HCT116 (cell line): ENCODE measurements at regions not wholly inside any gene's neighbourhood (a gene's known extent, or its start where the extent isn't known, plus 50 kb on each side); places are given as distances from the start of the nearest gene placed in this dataset.

Source experiments
- ATAC-seq: fragments of 200-7000 bp; cut with Tn5 transposase; 2 replicates; pipeline ENCODE4 v1.9.1; 2020; ENCODE audit warnings: mild to moderate bottlenecking, moderate library complexity
- BruUV-seq: library from RNA; stranded (reverse); fragments of 400-500 nt; replicated peaks from 2 replicates; lab custom pipeline; 2021; lab: Mats Ljungman, UMichigan
- CTCF ChIA-PET: fragments of 300-600 bp; sonication (Branson Sonifier 250); formaldehyde crosslinking; loops from one replicate; lab custom pipeline; 2021; ENCODE audit warnings: antibody characterized with exemption; lab: Charles Lee
- POLR2A ChIA-PET: fragments of 300-600, 350-600 bp; sonication (Branson Sonifier 250); formaldehyde crosslinking; loops from one replicate; lab custom pipeline; 2021; ENCODE audit warnings: antibody characterized with exemption; lab: Charles Lee
- RAD21 ChIA-PET, 2 experiments: fragments of 300-600 bp; sonication (Branson Sonifier 250); formaldehyde crosslinking; loops; one replicate each; lab custom pipeline; 2023; ENCODE audit warnings: low total read pairs in 2 of 2; ENCODE audit not compliant: uncharacterized antibody in 2 of 2, unreplicated experiment in 2 of 2, low non-redundant PET in 1 of 2; lab: Charles Lee
- DNase-seq: peaks from one replicate; pipeline ENCODE4 v3.0.0-alpha.2; 2010; ENCODE audit warnings: low read depth, low spot score
- H2AFZ ChIP-seq: fragments of 200-600 bp; shearing (Covaris generic), sonication (generic); 2 replicates; pipeline ENCODE4 v1.6.1; 2017; ENCODE audit warnings: low read depth, mixed run types, mixed read lengths, antibody characterized with exemption, low read length; ENCODE audit not compliant: poor library complexity, severe bottlenecking
- H3K27ac ChIP-seq: 2 replicates; pipeline ENCODE4 v1.5.1; 2012; ENCODE audit warnings: low read depth, low read length
- H3K27me3 ChIP-seq: fragments of 200-600 bp; sonication (generic); 2 replicates; pipeline ENCODE4 v1.6.1; 2016; ENCODE audit warnings: mixed run types, low read length, mixed read lengths; ENCODE audit not compliant: insufficient read depth
- H3K36me3 ChIP-seq, 2 experiments: fragments of 200-500 bp in 1 of 2; fragments of 200-600 bp in 1 of 2; sonication (Bioruptor generic) in 1 of 2; sonication (generic) in 1 of 2; 2 replicates each; pipeline versions ENCODE4 v1.5.1 to v1.6.1; 2014 to 2016; ENCODE audit warnings: low read length in 2 of 2, inconsistent platforms in 1 of 2, mixed read lengths in 1 of 2, mixed run types in 1 of 2; ENCODE audit not compliant: insufficient read depth in 2 of 2, control insufficient read depth in 1 of 2
- H3K4me1 ChIP-seq, 2 experiments: fragments of 200-600 bp in 1 of 2; sonication (generic) in 1 of 2; 2 replicates each; pipeline versions ENCODE4 v1.5.1 to v1.6.1; 2012 to 2017; ENCODE audit warnings: low read length in 2 of 2, inconsistent platforms in 1 of 2, mild to moderate bottlenecking in 1 of 2, mixed read lengths in 1 of 2, mixed run types in 1 of 2, moderate library complexity in 1 of 2; ENCODE audit not compliant: insufficient read depth in 2 of 2, control insufficient read depth in 1 of 2
- H3K4me2 ChIP-seq: fragments of 200-600 bp; sonication (generic); 2 replicates; pipeline ENCODE4 v1.6.1; 2017; ENCODE audit warnings: mixed run types, low read length, mixed read lengths
- H3K4me3 ChIP-seq, 2 experiments: fragments of 200-600 bp in 1 of 2; sonication (generic) in 1 of 2; replicated peaks in 1 of 2; 2 replicates each; pipeline ENCODE4 v1.5.1; 2011 to 2016; ENCODE audit warnings: low read length in 2 of 2, control low read depth in 1 of 2, low read depth in 1 of 2, mild to moderate bottlenecking in 1 of 2, mixed read lengths in 1 of 2, mixed run types in 1 of 2
- H3K79me2 ChIP-seq: fragments of 200-600 bp; sonication (generic); 2 replicates; pipeline ENCODE4 v1.6.1; 2017; ENCODE audit warnings: mild to moderate bottlenecking, mixed run types, low read length, moderate library complexity, mixed read lengths; ENCODE audit not compliant: insufficient read depth
- H3K9ac ChIP-seq: fragments of 200-600 bp; sonication (generic); 2 replicates; pipeline ENCODE4 v1.6.1; 2016; ENCODE audit warnings: low read length, mixed read lengths
- H3K9me2 ChIP-seq: fragments of 200-600 bp; sonication (generic), shearing (Covaris generic); 2 replicates; pipeline ENCODE4 v1.6.1; 2017; ENCODE audit warnings: mixed run types, mild to moderate bottlenecking, moderate library complexity; ENCODE audit not compliant: insufficient read depth
- H3K9me3 ChIP-seq, 2 experiments: fragments of 200-500 bp in 1 of 2; fragments of 200-600 bp in 1 of 2; sonication (Bioruptor generic) in 1 of 2; sonication (generic) in 1 of 2; 2 replicates each; pipeline ENCODE4 v1.6.1; 2014 to 2017; ENCODE audit warnings: low read length in 2 of 2, mixed read lengths in 2 of 2, inconsistent platforms in 1 of 2, low read depth in 1 of 2, mild to moderate bottlenecking in 1 of 2, mixed run types in 1 of 2, moderate library complexity in 1 of 2; ENCODE audit not compliant: control insufficient read depth in 1 of 2, insufficient read depth in 1 of 2
- H4K20me1 ChIP-seq: fragments of 200-600 bp; sonication (generic), shearing (Covaris generic); 2 replicates; pipeline ENCODE4 v1.6.1; 2017; ENCODE audit warnings: mixed run types, mild to moderate bottlenecking, moderate library complexity; ENCODE audit not compliant: insufficient read depth
- ATF3 ChIP-seq: IDR thresholded peaks from 2 replicates; pipeline ENCODE4 v1.6.1; 2012
- CBX3 ChIP-seq: IDR thresholded peaks from 2 replicates; pipeline ENCODE4 v1.6.1; 2012; ENCODE audit warnings: low read depth
- CEBPB ChIP-seq: IDR thresholded peaks from 2 replicates; pipeline ENCODE4 v1.6.1; 2012; ENCODE audit warnings: low read depth
- EGR1 ChIP-seq: IDR thresholded peaks from 2 replicates; pipeline ENCODE4 v1.6.1; 2012; ENCODE audit warnings: low read depth
- ELF1 ChIP-seq: IDR thresholded peaks from 2 replicates; pipeline ENCODE4 v1.6.1; 2012; ENCODE audit warnings: low read depth, borderline replicate concordance
- EZH2phosphoT487 ChIP-seq: fragments of 200-600 bp; IDR thresholded peaks from 2 replicates; pipeline ENCODE4 v1.6.1; 2018; ENCODE audit warnings: antibody characterized with exemption, borderline replicate concordance
- JUND ChIP-seq: IDR thresholded peaks from 2 replicates; pipeline ENCODE4 v1.6.1; 2012
- POLR2A ChIP-seq: IDR thresholded peaks from 2 replicates; pipeline ENCODE4 v1.7.0; 2011; ENCODE audit warnings: borderline replicate concordance; ENCODE audit not compliant: insufficient read depth, insufficient read length; ENCODE audit errors: extremely low read depth
- POLR2AphosphoS5 ChIP-seq: IDR thresholded peaks from 2 replicates; pipeline ENCODE4 v1.6.1; 2011; ENCODE audit warnings: mild to moderate bottlenecking, low read depth, low read length, moderate library complexity
- RAD21 ChIP-seq: IDR thresholded peaks from 2 replicates; pipeline ENCODE4 v1.6.1; 2012; ENCODE audit warnings: low read depth, mild to moderate bottlenecking
- SIN3A ChIP-seq: IDR thresholded peaks from 2 replicates; pipeline ENCODE4 v1.6.1; 2012; ENCODE audit warnings: low read depth
- SP1 ChIP-seq: IDR thresholded peaks from 2 replicates; pipeline ENCODE4 v1.6.1; 2012; ENCODE audit warnings: low read depth
- intact Hi-C: fragments of 100-400 bp; cut with micrococcal nuclease; formaldehyde crosslinking; loops from 2 replicates; pipeline ENCODE4 v1.10.0; 2022
- TF ChIP-seq, protein P1 (sequence below): IDR thresholded peaks from 2 replicates; pipeline ENCODE4 v1.6.1; 2011; ENCODE audit warnings: mild to moderate bottlenecking, low read length, moderate library complexity; ENCODE audit not compliant: insufficient replicate concordance; ENCODE audit errors: extremely low read depth
- TF ChIP-seq, protein P2 (sequence below): IDR thresholded peaks from 2 replicates; pipeline ENCODE4 v1.6.1; 2012; ENCODE audit warnings: low read depth

DNA sequence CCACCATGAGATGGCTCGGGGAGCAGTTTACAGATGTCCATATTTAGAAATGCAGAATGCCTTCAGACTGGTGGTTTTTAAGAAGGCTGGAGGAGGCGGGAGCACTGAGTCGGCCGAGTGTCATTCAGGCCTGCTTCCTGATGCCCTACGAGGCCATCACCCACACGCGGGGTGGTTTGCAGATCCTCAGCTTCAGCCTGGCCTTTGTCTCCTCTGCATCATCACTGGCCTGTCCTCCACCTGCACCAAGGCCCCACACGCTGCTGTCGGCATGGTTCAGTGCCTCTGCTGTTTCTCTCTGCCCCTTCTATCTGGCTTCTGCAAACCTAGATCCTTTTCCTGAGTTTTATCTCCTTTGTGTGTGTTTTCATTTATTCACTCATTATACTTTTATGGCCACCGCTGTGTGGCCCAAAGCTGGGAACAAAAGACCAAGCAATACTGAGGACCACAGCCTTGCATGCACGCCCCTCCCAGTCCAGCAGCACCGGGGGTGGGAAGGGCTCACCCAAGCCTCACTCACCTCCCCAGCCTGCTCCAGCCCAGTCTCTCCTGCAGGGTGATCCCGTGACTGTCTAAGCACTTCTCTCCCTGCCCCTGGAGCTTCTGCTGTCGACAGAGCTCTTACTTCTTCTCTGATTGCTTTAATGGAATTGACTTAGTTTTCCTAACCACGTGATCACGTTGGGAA, 240.8 kb downstream of the TEX29 start (continued):
- TF ChIP-seq CEBPB (no peak), JUND (no peak), EGR1 (no peak), ELF1 (no peak), EZH2phosphoT487 (no peak), CBX3 (no peak)
- TF ChIP-seq, protein P1, sequence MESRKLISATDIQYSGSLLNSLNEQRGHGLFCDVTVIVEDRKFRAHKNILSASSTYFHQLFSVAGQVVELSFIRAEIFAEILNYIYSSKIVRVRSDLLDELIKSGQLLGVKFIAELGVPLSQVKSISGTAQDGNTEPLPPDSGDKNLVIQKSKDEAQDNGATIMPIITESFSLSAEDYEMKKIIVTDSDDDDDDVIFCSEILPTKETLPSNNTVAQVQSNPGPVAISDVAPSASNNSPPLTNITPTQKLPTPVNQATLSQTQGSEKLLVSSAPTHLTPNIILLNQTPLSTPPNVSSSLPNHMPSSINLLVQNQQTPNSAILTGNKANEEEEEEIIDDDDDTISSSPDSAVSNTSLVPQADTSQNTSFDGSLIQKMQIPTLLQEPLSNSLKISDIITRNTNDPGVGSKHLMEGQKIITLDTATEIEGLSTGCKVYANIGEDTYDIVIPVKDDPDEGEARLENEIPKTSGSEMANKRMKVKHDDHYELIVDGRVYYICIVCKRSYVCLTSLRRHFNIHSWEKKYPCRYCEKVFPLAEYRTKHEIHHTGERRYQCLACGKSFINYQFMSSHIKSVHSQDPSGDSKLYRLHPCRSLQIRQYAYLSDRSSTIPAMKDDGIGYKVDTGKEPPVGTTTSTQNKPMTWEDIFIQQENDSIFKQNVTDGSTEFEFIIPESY = no peak

GRCh38 chr13:111562716-111563115, 242.3 kb downstream of the TEX29 start:
- Histone ChIP-seq H3K9ac (no peak overlapping the region), H3K9me3 (no peaks in the 10 kb centered on the region), H3K27ac (no peak overlapping the region), H3K27me3 (peaks cover 23% of the 10 kb centered on the region; the same call in 1 of the 2 replicates), H3K4me1 (no peaks in the 10 kb centered on the region)
- no peak for DNase-seq
- CTCF ChIA-PET = no interaction called here
- BruUV-seq = no TSS peak
- RAD21 ChIA-PET = no interaction called here
- intact Hi-C loops = no loop called here
- TF ChIP-seq EGR1 (no peak), POLR2A (no peak), RAD21 (no peak), SP1 (no peak), SIN3A (no peak), EZH2phosphoT487 (no peak), JUND (no peak), POLR2AphosphoS5 (no peak), ATF3 (no peak)
- TF ChIP-seq, protein P2, sequence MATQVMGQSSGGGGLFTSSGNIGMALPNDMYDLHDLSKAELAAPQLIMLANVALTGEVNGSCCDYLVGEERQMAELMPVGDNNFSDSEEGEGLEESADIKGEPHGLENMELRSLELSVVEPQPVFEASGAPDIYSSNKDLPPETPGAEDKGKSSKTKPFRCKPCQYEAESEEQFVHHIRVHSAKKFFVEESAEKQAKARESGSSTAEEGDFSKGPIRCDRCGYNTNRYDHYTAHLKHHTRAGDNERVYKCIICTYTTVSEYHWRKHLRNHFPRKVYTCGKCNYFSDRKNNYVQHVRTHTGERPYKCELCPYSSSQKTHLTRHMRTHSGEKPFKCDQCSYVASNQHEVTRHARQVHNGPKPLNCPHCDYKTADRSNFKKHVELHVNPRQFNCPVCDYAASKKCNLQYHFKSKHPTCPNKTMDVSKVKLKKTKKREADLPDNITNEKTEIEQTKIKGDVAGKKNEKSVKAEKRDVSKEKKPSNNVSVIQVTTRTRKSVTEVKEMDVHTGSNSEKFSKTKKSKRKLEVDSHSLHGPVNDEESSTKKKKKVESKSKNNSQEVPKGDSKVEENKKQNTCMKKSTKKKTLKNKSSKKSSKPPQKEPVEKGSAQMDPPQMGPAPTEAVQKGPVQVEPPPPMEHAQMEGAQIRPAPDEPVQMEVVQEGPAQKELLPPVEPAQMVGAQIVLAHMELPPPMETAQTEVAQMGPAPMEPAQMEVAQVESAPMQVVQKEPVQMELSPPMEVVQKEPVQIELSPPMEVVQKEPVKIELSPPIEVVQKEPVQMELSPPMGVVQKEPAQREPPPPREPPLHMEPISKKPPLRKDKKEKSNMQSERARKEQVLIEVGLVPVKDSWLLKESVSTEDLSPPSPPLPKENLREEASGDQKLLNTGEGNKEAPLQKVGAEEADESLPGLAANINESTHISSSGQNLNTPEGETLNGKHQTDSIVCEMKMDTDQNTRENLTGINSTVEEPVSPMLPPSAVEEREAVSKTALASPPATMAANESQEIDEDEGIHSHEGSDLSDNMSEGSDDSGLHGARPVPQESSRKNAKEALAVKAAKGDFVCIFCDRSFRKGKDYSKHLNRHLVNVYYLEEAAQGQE = no peak
- TF ChIP-seq, all 23 proteins: peak for 0
- no peaks in the 10 kb centered on the region for H3K9me2 ChIP-seq
- no peaks in the 10 kb centered on the region for H4K20me1 ChIP-seq
- no peaks in the 10 kb centered on the region for H3K79me2 ChIP-seq
- no peak overlapping the region for H3K4me3 ChIP-seq
- no peak overlapping the region for H3K4me2 ChIP-seq
- ATAC-seq = no peak
- POLR2A ChIA-PET = no interaction called here
- no peak overlapping the region for H2AFZ ChIP-seq
- H3K36me3 ChIP-seq = no peaks in the 10 kb centered on the region
